ENCODE measurements at regions not wholly inside any gene's neighbourhood (a gene's known extent, or its start where the extent isn't known, plus 50 kb on each side); places are given as distances from the start of the nearest gene placed in this dataset.
A peak's percentile ranks its signal among the peaks of the same experiment; 100 is the strongest.

DNA sequence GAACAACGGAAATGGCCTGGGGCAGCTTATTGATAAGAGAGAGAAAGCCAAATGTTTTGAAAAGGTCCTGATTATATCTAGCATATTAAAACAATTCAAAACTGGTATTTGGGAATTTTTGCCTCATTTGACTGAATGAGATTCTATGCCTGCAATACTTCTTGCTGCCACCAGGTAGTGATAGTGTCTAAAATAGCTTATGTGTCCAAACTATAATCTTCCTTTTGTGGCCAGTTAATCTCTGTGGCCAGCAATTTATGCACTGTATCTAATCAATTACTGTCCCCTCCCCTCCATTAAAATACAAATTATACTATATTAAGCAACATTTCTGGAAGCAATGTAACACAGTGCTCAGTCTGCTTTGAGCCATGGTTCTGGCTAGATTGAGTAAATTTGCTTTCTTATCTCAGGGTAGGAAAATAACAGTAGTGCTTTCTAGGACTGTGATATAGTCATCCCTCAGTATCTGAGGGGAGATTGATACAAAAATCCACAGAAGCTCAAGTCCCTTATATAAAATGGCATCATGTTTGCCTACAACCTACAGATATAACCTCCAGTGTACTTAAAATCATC is 91.8 kb downstream of the FOXD2 start:
- TF ChIP-seq CTCF (conservative IDR thresholded peaks at IDR 0.05) (peak; percentile 88), EZH2 (IDR thresholded peaks at IDR 0.05; ENCODE audit: low read depth) (no peak)
